ENCODE measurements at regions not wholly inside any gene's neighbourhood (a gene's known extent, or its start where the extent isn't known, plus 50 kb on each side); places are given as distances from the start of the nearest gene placed in this dataset.
A peak's percentile ranks its signal among the peaks of the same experiment; 100 is the strongest.

GRCh38 chr1:83813576-83813975 lies 185.4 kb downstream of the TTLL7 start:
- TF ChIP-seq POLR2A (IDR thresholded peaks at IDR 0.05; ENCODE audit: low read depth, low read length): no peak
- FAIRE-seq (no peak), DNase-seq (ENCODE audit: insufficient read length, low spot score) (no peak)

GRCh38 chr1:83810144-83810543 lies 188.8 kb downstream of the TTLL7 start:
- DNase-seq (ENCODE audit: insufficient read length, low spot score) (no peak), FAIRE-seq (no peak)
- TF ChIP-seq POLR2A (IDR thresholded peaks at IDR 0.05; ENCODE audit: low read depth, low read length): no peak

- DNase-seq (ENCODE audit: insufficient read length, low spot score) (no peak), FAIRE-seq (no peak)
- TF ChIP-seq POLR2A (IDR thresholded peaks at IDR 0.05; ENCODE audit: low read depth, low read length): no peak
These were observed 190.4 kb downstream of the TTLL7 start for GRCh38 chr1:83808536-83808935.

- no peak for TF ChIP-seq POLR2A (IDR thresholded peaks at IDR 0.05; ENCODE audit: low read depth, low read length)
- FAIRE-seq: no peak
- no peak for DNase-seq (ENCODE audit: insufficient read length, low spot score)
These were observed 191.1 kb downstream of the TTLL7 start for GRCh38 chr1:83807821-83808220.

- DNase-seq (ENCODE audit: insufficient read length, low spot score) (no peak), FAIRE-seq (no peak)
- TF ChIP-seq POLR2A (IDR thresholded peaks at IDR 0.05; ENCODE audit: low read depth, low read length): no peak
These were observed 191.7 kb downstream of the TTLL7 start for GRCh38 chr1:83807231-83807630.

- no peak for DNase-seq (ENCODE audit: insufficient read length, low spot score)
- TF ChIP-seq POLR2A (IDR thresholded peaks at IDR 0.05; ENCODE audit: low read depth, low read length): no peak
- FAIRE-seq: no peak
These were observed 193.0 kb downstream of the TTLL7 start for GRCh38 chr1:83805921-83806320.

GRCh38 chr1:83802460-83803152 lies 196.3 kb downstream of the TTLL7 start:
- FAIRE-seq (no peak), DNase-seq (ENCODE audit: insufficient read length, low spot score) (no peak)
- no peak for TF ChIP-seq POLR2A (IDR thresholded peaks at IDR 0.05; ENCODE audit: low read depth, low read length)

- FAIRE-seq (no peak), DNase-seq (ENCODE audit: insufficient read length, low spot score) (no peak)
These were observed 196.9 kb downstream of the TTLL7 start for GRCh38 chr1:83802023-83802422.

GRCh38 chr1:83800066-83800465 lies 198.9 kb downstream of the TTLL7 start:
- FAIRE-seq (no peak), DNase-seq (ENCODE audit: insufficient read length, low spot score) (no peak)
- TF ChIP-seq POLR2A (IDR thresholded peaks at IDR 0.05; ENCODE audit: low read depth, low read length): no peak

More at GRCh38 chr1:83802023-83802422, 196.9 kb downstream of the TTLL7 start:
- TF ChIP-seq POLR2A (IDR thresholded peaks at IDR 0.05; ENCODE audit: low read depth, low read length): no peak

GRCh38 chr1:83799594-83799993 lies 199.3 kb downstream of the TTLL7 start:
- DNase-seq (ENCODE audit: insufficient read length, low spot score) (no peak), FAIRE-seq (no peak)
- no peak for TF ChIP-seq POLR2A (IDR thresholded peaks at IDR 0.05; ENCODE audit: low read depth, low read length)

GRCh38 chr1:83798965-83799364 lies 200.0 kb downstream of the TTLL7 start:
- FAIRE-seq (no peak), DNase-seq (ENCODE audit: insufficient read length, low spot score) (no peak)
- TF ChIP-seq POLR2A (IDR thresholded peaks at IDR 0.05; ENCODE audit: low read depth, low read length): no peak

- DNase-seq (ENCODE audit: insufficient read length, low spot score) (no peak), FAIRE-seq (no peak)
- TF ChIP-seq POLR2A (IDR thresholded peaks at IDR 0.05; ENCODE audit: low read depth, low read length): no peak
These were observed 202.5 kb downstream of the TTLL7 start for GRCh38 chr1:83796409-83796808.

- FAIRE-seq: no peak
- no peak for DNase-seq (ENCODE audit: insufficient read length, low spot score)
- TF ChIP-seq POLR2A (IDR thresholded peaks at IDR 0.05; ENCODE audit: low read depth, low read length): no peak
These were observed 204.5 kb downstream of the TTLL7 start for GRCh38 chr1:83794384-83794783.

- DNase-seq (ENCODE audit: insufficient read length, low spot score): peak; percentile 13
- TF ChIP-seq POLR2A (IDR thresholded peaks at IDR 0.05; ENCODE audit: low read depth, low read length): no peak
- peak; percentile 36 for FAIRE-seq
These were observed 207.0 kb downstream of the TTLL7 start for GRCh38 chr1:83791821-83792437.

- TF ChIP-seq POLR2A (IDR thresholded peaks at IDR 0.05; ENCODE audit: low read depth, low read length): no peak
- no peak for DNase-seq (ENCODE audit: insufficient read length, low spot score)
- no peak for FAIRE-seq
These were observed 208.5 kb downstream of the TTLL7 start for GRCh38 chr1:83790446-83790845.

All from H54 (cell line).